RCC 7860 (cell line): ENCODE measurements at regions not wholly inside any gene's neighbourhood (a gene's known extent, or its start where the extent isn't known, plus 50 kb on each side); places are given as distances from the start of the nearest gene placed in this dataset.
"Not testable (repeated sequence)": the region's sequence is repeated elsewhere in the genome, so short reads cannot be mapped to it uniquely, and the experiment has no call there.

Experiments used
- DNase-seq: peaks from one replicate; pipeline ENCODE4 v3.0.0-alpha.2; 2015; ENCODE audit warnings: low spot score
- FAIRE-seq: peaks from 2 replicates; lab custom pipeline; 2012; peaks lifted over from hg19 to GRCh38; lab: Jason Lieb, UNC

DNA sequence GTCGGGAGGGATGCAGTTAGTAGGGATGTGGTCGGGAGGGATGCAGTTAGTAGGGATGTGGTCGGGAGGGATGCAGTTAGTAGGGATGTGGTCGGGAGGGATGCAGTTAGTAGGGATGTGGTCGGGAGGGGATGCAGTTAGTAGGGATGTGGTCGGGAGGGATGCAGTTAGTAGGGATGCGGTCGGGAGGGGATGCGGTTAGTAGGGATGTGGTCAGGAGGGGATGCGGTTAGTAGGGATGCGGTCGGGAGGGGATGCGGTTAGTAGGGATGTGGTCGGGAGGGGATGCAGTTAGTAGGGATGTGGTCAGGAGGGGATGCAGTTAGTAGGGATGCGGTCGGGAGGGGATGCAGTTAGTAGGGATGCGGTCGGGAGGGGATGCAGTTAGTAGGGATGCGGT, 96.2 kb downstream of the BDH1 start:
- not testable (repeated sequence) for FAIRE-seq

GRCh38 chr3:197458906-197459470, 96.8 kb downstream of the BDH1 start:
- DNase-seq (no peak), FAIRE-seq (no peak)

More for the DNA sequence above, 96.2 kb downstream of the BDH1 start:
- DNase-seq: not testable (repeated sequence)

GRCh38 chr3:197458179-197458707, 97.5 kb downstream of the BDH1 start:
- DNase-seq: no peak
- FAIRE-seq: no peak

DNA sequence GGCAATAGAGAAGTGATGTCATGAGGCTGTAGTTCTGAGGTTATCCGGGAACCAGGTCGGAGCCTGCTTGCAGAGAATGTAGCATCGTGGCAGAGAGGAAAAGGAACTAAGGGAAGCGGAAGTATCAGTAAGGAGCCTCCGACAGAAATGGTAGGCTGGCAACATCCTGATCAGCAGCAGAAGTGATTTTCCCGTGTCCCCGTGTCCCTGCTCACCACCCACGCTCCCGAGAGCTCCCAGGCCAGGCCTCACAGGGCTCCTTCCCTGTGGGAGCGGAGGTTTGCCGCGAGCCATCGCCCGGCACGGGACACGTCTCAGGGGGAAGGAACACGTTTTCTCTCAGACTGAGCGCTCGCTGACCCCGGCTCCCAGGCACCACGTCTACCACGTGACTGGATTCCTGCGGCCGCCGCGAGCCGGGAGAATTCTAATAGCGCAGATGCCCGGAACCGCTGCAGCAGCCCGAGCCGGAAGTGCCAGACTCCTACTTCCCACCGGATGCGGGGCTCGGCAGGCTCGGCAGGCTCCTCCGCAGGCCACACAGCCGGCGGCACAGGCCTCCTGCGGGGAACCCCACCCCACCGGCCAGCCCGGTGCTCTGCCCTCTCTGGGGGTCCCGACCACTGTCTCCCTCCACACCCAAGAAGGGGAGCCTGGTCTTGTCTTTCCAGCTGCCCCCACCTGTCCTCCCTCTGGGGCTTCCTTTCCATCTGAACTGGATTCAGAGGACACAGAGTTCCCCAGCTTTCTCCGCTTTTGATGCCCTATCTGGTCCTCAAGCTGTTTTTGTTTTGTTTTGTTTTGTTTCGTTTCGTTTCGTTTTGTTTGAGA, 99.3 kb downstream of the BDH1 start:
- FAIRE-seq (no peak), DNase-seq (peak; percentile 88)

DNA sequence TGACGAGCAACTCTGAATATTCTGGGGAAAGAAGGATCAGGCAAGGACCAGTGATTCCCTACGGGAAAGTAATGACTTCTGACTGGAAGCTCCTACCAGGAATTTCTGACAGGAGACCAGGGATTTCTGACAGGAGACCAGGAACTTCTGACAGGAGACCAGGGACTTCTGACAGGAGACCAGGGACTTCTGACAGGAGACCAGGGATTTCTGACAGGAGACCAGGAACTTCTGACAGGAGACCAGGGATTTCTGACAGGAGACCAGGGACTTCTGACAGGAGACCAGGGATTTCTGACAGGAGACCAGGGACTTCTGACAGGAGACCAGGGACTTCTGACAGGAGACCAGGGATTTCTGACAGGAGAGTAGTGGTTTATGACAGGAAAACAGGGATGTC, 100.9 kb downstream of the BDH1 start:
- FAIRE-seq, DNase-seq: not testable (repeated sequence)

- DNase-seq (no peak), FAIRE-seq (no peak)
Measured at GRCh38 chr3:197454014-197454413, 101.8 kb downstream of the BDH1 start.

DNA sequence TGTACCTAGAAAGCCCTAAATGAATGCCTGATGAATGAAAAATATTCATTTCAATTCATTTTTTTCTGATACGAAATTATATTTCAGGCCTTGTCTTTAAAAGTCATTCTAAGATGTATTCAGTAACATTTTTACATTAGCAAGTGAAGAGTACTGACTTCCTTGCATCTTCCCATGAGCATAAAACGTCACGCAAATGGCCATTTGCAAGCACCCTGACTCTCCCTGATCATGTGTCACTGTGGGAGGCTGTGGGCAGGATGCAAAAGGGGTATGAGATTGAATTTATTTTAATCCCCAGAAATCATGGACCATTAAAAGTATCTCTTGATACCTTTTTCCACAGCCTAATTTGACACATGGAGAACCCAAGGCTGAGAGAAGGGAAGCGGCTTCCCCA, 105.0 kb downstream of the BDH1 start:
- DNase-seq (no peak), FAIRE-seq (no peak)

GRCh38 chr3:197450308-197450707, 105.5 kb downstream of the BDH1 start:
- no peak for DNase-seq
- no peak for FAIRE-seq

- not testable (repeated sequence) for FAIRE-seq, DNase-seq
Measured at GRCh38 chr3:197449181-197449580, 106.6 kb downstream of the BDH1 start.

DNA sequence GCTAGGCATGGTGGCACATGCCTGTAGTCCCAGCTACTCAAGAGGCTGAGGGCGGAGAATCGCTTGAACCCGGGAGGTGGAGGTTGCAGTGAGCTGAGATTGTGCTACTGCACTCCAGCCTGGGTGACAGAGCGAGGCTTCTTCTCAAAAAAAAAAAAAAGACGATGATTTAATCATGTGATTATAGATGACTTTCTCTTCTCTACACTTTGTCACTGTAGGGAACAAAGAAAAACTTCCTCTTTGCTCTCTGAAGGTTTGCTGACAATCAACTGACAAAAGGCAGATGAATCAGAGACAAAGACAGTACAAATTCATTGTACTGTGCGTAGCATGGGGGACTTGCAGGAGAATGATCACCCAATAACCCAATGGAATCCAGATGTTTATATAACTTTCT, 108.0 kb downstream of the BDH1 start:
- DNase-seq, FAIRE-seq: not testable (repeated sequence)

DNA sequence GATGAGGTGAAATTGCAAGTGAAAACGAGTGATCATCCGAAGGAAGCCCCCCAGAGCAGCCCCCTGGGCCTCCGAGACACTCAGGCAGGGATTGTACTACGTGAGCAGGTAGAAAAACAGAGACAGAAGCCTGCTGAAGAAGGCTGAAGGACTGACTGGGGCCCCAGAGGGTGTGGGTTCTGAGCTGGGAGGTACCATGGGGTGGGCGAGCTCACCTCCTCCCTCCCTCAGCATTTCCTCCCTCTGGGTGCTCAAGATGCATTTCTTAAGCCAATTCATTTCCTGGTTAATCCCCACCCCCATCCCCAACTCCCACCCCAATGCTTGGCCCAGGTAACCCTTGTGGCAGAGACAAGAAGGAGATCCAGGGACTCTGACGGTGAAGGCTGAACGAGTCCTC, 108.7 kb downstream of the BDH1 start:
- no peak for FAIRE-seq
- DNase-seq: no peak

DNA sequence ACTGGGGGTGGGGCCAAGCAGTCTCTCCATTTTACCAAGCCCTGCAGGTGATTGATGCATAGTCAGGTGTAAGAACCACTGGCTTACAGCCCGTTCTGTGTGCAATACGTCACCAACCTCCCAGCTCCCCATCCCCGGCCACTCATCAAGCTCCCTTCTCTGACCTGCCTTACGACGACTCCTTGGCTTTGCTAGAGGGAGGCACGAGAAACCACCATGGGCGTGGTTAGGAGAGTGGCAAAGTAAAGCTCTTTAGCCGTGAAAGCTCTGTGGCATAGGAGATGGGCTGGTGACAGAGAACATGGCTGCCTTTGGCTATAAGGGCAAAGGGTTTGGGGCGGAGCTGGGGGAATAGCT, 109.1 kb downstream of the BDH1 start:
- FAIRE-seq (no peak), DNase-seq (no peak)

- DNase-seq (no peak), FAIRE-seq (no peak)
Measured at GRCh38 chr3:197445896-197446699, 109.7 kb downstream of the BDH1 start.

DNA sequence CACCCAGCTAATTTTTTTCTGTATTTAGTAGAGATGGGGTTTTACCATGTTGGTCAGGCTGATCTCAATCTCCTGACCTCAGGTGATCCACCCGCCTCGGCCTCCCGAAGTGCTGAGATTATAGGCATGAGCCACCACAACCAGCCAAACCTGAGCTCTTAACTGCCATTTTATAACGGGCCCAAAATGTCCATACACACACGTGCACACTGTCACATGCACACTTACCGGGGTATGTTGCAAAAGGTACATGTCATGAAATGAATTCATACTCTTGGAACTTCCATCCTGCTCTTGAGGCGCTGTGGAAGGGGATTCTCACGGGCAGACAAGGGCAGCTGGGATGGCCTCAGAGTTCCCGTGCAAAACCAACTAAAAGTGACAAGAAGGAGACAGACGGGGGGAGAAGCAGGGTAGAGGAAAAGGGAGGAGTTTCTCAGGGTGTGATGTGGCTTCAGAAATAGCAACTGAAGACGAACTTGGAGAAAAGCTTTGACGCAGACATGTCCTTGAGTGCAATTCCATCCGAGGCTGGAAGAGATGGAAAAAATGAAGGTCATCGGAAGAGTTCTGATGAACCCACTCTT, 110.9 kb downstream of the BDH1 start:
- FAIRE-seq: no peak
- DNase-seq: no peak

GRCh38 chr3:197443506-197443905, 112.3 kb downstream of the BDH1 start:
- FAIRE-seq (no peak), DNase-seq (no peak)

GRCh38 chr3:197440717-197441303, 115.0 kb downstream of the BDH1 start:
- FAIRE-seq: no peak
- DNase-seq: no peak

GRCh38 chr3:197438906-197439305, 116.9 kb downstream of the BDH1 start:
- DNase-seq (no peak), FAIRE-seq (no peak)

DNA sequence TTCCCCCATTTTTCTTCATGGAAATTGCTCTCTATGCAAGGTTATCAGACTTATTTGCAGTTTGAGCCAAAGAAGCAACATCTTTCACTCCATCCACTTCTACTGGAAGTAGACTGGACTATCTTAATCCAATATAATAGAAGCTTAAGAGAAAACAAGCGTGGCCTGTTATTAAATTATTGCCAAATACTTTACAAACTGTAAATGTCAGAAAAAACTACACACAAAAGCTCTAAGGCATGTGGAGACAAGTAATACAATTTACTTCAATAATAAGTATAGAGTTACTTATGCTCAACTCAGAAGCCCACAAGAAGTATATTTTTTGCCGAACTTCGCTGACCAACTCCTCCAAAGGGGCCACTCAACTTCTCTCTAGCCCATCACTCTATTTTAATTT, 120.3 kb downstream of the BDH1 start:
- no peak for FAIRE-seq

GRCh38 chr3:197434830-197435229, 120.9 kb downstream of the BDH1 start:
- no peak for DNase-seq
- no peak for FAIRE-seq

More for the DNA sequence above, 120.3 kb downstream of the BDH1 start:
- DNase-seq: no peak

DNA sequence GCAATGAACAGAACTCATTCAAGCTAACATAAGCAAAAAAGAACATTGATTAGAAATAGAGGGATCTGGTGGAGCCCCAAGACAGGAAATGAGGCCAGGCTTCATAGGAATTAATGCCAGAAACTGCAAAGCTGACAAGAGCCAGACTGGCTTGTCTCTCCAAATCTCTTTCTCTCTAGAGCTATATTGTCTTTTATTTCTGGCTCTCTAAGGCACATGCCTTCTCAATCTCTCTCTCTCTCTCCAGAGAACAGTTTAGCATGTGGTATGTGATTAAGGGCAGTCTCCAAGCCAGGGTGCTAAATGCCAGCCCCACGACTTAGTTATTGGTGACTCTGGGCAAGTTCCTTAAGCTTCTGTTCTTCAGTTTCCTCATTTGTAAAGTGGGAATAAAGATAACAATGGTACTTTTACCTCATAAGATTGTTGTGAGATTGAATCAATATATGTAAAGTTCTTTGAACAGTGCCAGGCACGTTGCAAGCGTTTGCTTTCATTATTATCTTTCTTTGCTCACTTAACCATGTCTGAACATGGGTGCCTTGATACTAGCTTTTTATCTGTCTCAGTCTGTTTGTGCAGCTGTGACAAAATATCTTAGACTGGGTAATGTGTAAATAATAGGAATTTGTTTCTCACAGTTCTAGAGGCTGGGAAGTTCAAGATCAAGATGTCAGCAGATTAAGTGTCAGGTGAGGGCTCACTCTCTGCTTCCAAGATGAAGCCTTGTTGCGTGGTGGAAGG, 123.2 kb downstream of the BDH1 start:
- no peak for FAIRE-seq

More for the DNA sequence above, 123.2 kb downstream of the BDH1 start:
- DNase-seq: no peak
